ENCODE measurements at regions not wholly inside any gene's neighbourhood (a gene's known extent, or its start where the extent isn't known, plus 50 kb on each side); places are given as distances from the start of the nearest gene placed in this dataset.

- no peak for DNase-seq
- Mint-ChIP-seq H3K4me1 (ENCODE audit: low read depth) (no peaks in the 10 kb centered on the region), H3K36me3 (ENCODE audit: low read depth) (no peaks in the 10 kb centered on the region), H3K27ac (no peak overlapping the region), H3K4me3 (no peak overlapping the region), H3K27me3 (ENCODE audit: insufficient read depth) (peaks cover 57% of the 10 kb centered on the region), H3K9me3 (no peaks in the 10 kb centered on the region)
- TF ChIP-seq CTCF (IDR thresholded peaks at IDR 0.05), result no peak
These were observed 316.8 kb downstream of the TFAP2C start for GRCh38 chr20:56945901-56946300.

- DNase-seq, result no peak
- H3K27me3 Mint-ChIP-seq (ENCODE audit: insufficient read depth), result peaks cover 56% of the 10 kb centered on the region
- no peaks in the 10 kb centered on the region for H3K4me1 Mint-ChIP-seq (ENCODE audit: low read depth)
- H3K9me3 Mint-ChIP-seq, result no peaks in the 10 kb centered on the region
- H3K36me3 Mint-ChIP-seq (ENCODE audit: low read depth), result no peaks in the 10 kb centered on the region
- no peak overlapping the region for H3K4me3 Mint-ChIP-seq
- H3K27ac Mint-ChIP-seq, result no peak overlapping the region
- TF ChIP-seq CTCF (IDR thresholded peaks at IDR 0.05), result no peak
These were observed 317.1 kb downstream of the BMP7 start for GRCh38 chr20:56949318-56949717.

- Mint-ChIP-seq H3K27me3 (ENCODE audit: insufficient read depth) (peaks cover 45% of the 10 kb centered on the region), H3K9me3 (no peaks in the 10 kb centered on the region), H3K4me3 (no peak overlapping the region), H3K4me1 (ENCODE audit: low read depth) (no peaks in the 10 kb centered on the region), H3K36me3 (ENCODE audit: low read depth) (no peaks in the 10 kb centered on the region), H3K27ac (no peak overlapping the region)
- DNase-seq, result no peak
- no peak for TF ChIP-seq CTCF (IDR thresholded peaks at IDR 0.05)
These were observed 314.0 kb downstream of the BMP7 start for GRCh38 chr20:56952258-56953047.

GRCh38 chr20:56953048-56953586, 313.3 kb downstream of the BMP7 start:
- TF ChIP-seq CTCF (IDR thresholded peaks at IDR 0.05), result no peak

GRCh38 chr20:56954797-56955196, 311.6 kb downstream of the BMP7 start:
- Mint-ChIP-seq H3K4me1 (ENCODE audit: low read depth) (no peaks in the 10 kb centered on the region), H3K4me3 (no peak overlapping the region), H3K27ac (no peak overlapping the region), H3K36me3 (ENCODE audit: low read depth) (no peaks in the 10 kb centered on the region), H3K27me3 (ENCODE audit: insufficient read depth) (peaks cover 39% of the 10 kb centered on the region), H3K9me3 (no peaks in the 10 kb centered on the region)
- DNase-seq, result no peak
- TF ChIP-seq CTCF (IDR thresholded peaks at IDR 0.05), result no peak

More at GRCh38 chr20:56953048-56953586, 313.3 kb downstream of the BMP7 start:
- no peak for DNase-seq
- peaks cover 39% of the 10 kb centered on the region for H3K27me3 Mint-ChIP-seq (ENCODE audit: insufficient read depth)
- no peak overlapping the region for H3K27ac Mint-ChIP-seq
- H3K4me1 Mint-ChIP-seq (ENCODE audit: low read depth), result no peaks in the 10 kb centered on the region
- no peaks in the 10 kb centered on the region for H3K36me3 Mint-ChIP-seq (ENCODE audit: low read depth)
- H3K9me3 Mint-ChIP-seq, result no peaks in the 10 kb centered on the region
- no peak overlapping the region for H3K4me3 Mint-ChIP-seq

All from HFFc6 (cell line).